ENCODE measurements at regions not wholly inside any gene's neighbourhood (a gene's known extent, or its start where the extent isn't known, plus 50 kb on each side); places are given as distances from the start of the nearest gene placed in this dataset.
A peak's percentile ranks its signal among the peaks of the same experiment; 100 is the strongest.

DNA sequence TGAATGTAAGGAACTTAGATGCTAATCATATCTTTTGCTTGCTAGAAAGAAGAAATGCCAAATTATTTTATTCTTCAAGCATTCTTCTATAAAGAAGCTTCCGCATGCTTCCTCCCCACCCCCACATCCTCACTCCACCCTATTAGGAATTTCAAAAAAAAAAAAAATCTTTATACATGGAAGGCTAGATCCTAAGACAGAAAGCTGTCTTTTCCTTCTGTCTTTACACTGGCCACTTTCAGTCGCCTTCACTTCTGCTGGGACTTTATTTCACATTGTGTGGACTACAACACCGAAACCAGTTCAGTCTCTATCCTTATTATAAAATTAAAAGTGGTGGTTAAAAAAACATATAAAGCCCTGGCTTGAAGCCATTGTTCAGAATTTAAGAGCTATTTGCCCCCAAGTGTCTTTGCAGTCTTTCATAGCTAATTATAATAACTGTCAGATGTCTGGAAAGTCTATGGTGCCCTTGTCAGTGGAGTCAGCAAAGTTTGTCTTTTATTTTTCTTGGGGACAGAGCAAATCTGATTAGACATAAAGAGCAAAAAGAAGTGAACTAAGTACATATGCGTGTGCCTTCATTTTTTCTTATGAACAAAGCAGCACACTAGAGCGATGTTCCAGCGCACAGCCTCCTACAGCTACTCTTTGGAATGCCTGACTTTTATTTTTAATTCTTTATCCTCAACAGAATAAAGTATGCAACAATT is 297.7 kb downstream of the PTPRC start:
- H3K9ac ChIP-seq (ENCODE audit: low read length): peak overlapping the region; percentile 65
- 0 out of 2 replicates have a peak, but pooled peaks cover 4% of the 10 kb centered on the region for H3K9me3 ChIP-seq (ENCODE audit: insufficient read depth, low read length)
- H3K4me3 ChIP-seq (ENCODE audit: low read length): peak overlapping the region; percentile 80
- H3K27me3 ChIP-seq (ENCODE audit: low read depth, low read length): no peaks in the 10 kb centered on the region
- peaks cover 3% of the 10 kb centered on the region for H3K36me3 ChIP-seq (replicated peaks; ENCODE audit: low read depth, low read length)
- peaks cover 55% of the 10 kb centered on the region for H3K79me2 ChIP-seq (ENCODE audit: low read length)
- H3K4me2 ChIP-seq (ENCODE audit: low read length): peak overlapping the region; percentile 89
- no peaks in the 10 kb centered on the region for H4K20me1 ChIP-seq (ENCODE audit: insufficient read depth, low read length)
- TF ChIP-seq EZH2phosphoT487 (IDR thresholded peaks at IDR 0.05; ENCODE audit: low read depth): no peak
- TF ChIP-seq, protein P1, sequence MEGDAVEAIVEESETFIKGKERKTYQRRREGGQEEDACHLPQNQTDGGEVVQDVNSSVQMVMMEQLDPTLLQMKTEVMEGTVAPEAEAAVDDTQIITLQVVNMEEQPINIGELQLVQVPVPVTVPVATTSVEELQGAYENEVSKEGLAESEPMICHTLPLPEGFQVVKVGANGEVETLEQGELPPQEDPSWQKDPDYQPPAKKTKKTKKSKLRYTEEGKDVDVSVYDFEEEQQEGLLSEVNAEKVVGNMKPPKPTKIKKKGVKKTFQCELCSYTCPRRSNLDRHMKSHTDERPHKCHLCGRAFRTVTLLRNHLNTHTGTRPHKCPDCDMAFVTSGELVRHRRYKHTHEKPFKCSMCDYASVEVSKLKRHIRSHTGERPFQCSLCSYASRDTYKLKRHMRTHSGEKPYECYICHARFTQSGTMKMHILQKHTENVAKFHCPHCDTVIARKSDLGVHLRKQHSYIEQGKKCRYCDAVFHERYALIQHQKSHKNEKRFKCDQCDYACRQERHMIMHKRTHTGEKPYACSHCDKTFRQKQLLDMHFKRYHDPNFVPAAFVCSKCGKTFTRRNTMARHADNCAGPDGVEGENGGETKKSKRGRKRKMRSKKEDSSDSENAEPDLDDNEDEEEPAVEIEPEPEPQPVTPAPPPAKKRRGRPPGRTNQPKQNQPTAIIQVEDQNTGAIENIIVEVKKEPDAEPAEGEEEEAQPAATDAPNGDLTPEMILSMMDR (IDR thresholded peaks at IDR 0.05; ENCODE audit: low read depth, low read length): no peak
- peak overlapping the region; percentile 19; the same call in 1 of the 2 replicates for H2AFZ ChIP-seq (ENCODE audit: low read depth, low read length)
- peak overlapping the region; percentile 65 for H3K27ac ChIP-seq (ENCODE audit: low read length)
- H3K4me1 ChIP-seq (ENCODE audit: low read length): peaks cover 41% of the 10 kb centered on the region

DNA sequence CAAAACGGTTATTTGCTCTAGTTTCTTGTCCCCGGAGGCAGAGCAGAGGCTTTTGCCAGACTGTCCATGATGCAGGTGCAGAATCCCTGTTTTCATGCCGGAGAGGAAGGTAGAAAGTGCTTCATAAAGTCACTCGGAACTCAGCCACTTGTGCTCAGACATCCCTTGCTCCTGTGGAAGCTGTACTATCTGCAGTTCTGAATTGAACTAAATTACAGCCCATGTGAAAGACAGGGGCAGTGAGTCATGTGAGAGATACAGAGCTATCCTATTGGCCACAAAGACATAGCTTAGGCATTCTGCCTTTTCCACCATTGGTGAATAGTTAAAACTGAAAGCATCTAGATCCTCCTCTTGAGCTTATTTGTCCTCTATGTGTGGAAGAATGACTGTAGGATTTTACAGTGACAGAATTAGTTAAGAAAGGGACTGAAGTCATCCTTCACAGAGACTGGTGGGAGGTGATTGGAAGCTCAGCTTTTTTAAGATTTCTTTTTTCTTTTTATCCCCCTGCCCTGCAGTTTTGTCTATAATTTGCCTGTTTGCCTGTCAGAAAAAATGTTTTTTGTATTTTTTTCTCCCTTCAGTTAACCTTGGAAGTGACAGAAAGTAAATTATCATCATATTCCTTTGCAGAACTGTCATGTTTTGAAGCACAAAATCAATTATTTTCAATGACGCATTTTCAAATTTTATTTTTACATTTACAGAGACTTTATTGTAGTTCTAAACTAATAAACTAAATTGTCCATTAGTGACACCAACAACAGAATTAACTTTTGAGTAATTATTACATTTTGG is 298.6 kb downstream of the PTPRC start:
- Histone ChIP-seq H3K79me2 (ENCODE audit: low read length) (peaks cover 46% of the 10 kb centered on the region), H3K4me2 (ENCODE audit: low read length) (peak overlapping the region; percentile 89), H4K20me1 (ENCODE audit: insufficient read depth, low read length) (no peaks in the 10 kb centered on the region), H3K9ac (ENCODE audit: low read length) (peak overlapping the region; percentile 65), H3K9me3 (ENCODE audit: insufficient read depth, low read length) (0 out of 2 replicates have a peak, but pooled peaks cover 4% of the 10 kb centered on the region), H3K36me3 (replicated peaks; ENCODE audit: low read depth, low read length) (peaks cover 3% of the 10 kb centered on the region), H3K4me3 (ENCODE audit: low read length) (peak overlapping the region; percentile 80), H3K27ac (ENCODE audit: low read length) (peak overlapping the region; percentile 65), H2AFZ (ENCODE audit: low read depth, low read length) (peak overlapping the region; percentile 75), H3K27me3 (ENCODE audit: low read depth, low read length) (no peaks in the 10 kb centered on the region), H3K4me1 (ENCODE audit: low read length) (peaks cover 38% of the 10 kb centered on the region)
- TF ChIP-seq, protein P1 (IDR thresholded peaks at IDR 0.05; ENCODE audit: low read depth, low read length): no peak
- TF ChIP-seq EZH2phosphoT487 (IDR thresholded peaks at IDR 0.05; ENCODE audit: low read depth): no peak

DNA sequence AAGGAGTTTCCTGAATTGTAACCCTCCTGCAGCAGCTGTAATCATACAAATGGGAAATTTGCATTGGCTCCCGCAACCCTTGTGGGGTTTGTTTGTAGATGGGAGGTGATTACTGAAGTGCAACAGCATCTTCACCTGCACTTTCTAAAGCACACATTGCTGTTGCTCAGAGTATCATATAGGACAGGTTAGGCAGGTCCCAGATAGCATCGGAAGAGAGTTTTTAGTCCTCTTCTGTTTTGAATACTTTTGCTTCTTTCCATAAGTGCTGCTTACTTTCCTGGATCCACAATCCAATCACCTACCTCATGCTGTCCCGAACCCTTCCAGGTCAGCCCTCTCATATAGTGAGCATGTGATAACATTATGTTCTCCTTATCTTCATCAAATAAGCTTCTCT is 300.4 kb downstream of the PTPRC start:
- TF ChIP-seq EZH2phosphoT487 (IDR thresholded peaks at IDR 0.05; ENCODE audit: low read depth): no peak
- TF ChIP-seq, protein P1 (IDR thresholded peaks at IDR 0.05; ENCODE audit: low read depth, low read length): no peak
- Histone ChIP-seq H4K20me1 (ENCODE audit: insufficient read depth, low read length) (no peaks in the 10 kb centered on the region), H3K4me3 (ENCODE audit: low read length) (no peak overlapping the region), H3K36me3 (replicated peaks; ENCODE audit: low read depth, low read length) (no peaks in the 10 kb centered on the region), H3K79me2 (ENCODE audit: low read length) (peaks cover 29% of the 10 kb centered on the region), H3K27ac (ENCODE audit: low read length) (no peak overlapping the region), H3K27me3 (ENCODE audit: low read depth, low read length) (no peaks in the 10 kb centered on the region), H3K9me3 (ENCODE audit: insufficient read depth, low read length) (0 out of 2 replicates have a peak, but pooled peaks cover 4% of the 10 kb centered on the region), H3K4me2 (ENCODE audit: low read length) (no peak overlapping the region), H2AFZ (ENCODE audit: low read depth, low read length) (no peak overlapping the region), H3K4me1 (ENCODE audit: low read length) (peaks cover 25% of the 10 kb centered on the region), H3K9ac (ENCODE audit: low read length) (no peak overlapping the region)

DNA sequence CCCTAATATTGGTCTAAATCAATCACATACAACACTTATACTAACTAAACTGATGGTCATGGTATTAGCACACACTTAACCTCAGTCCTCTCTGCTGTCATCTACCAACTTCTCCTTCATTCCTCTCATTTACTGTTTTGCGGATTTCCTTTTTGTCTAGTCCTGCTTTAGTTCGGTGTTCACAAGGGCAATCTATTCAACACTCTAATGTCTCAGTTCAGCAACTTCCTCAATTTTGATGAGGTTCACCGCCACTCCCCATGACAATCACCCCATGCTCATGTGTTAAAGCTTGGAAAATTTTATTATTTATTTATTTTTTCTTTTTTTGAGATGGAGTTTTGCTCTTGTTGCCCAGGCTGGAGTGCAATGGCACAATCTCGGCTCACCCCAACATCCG is 301.1 kb downstream of the PTPRC start:
- Histone ChIP-seq H4K20me1 (ENCODE audit: insufficient read depth, low read length) (no peaks in the 10 kb centered on the region), H3K79me2 (ENCODE audit: low read length) (peaks cover 22% of the 10 kb centered on the region), H3K9me3 (ENCODE audit: insufficient read depth, low read length) (0 out of 2 replicates have a peak, but pooled peaks cover 4% of the 10 kb centered on the region), H3K9ac (ENCODE audit: low read length) (no peak overlapping the region), H3K4me2 (ENCODE audit: low read length) (no peak overlapping the region), H3K36me3 (replicated peaks; ENCODE audit: low read depth, low read length) (no peaks in the 10 kb centered on the region), H3K27ac (ENCODE audit: low read length) (no peak overlapping the region), H3K27me3 (ENCODE audit: low read depth, low read length) (no peaks in the 10 kb centered on the region), H3K4me3 (ENCODE audit: low read length) (no peak overlapping the region), H3K4me1 (ENCODE audit: low read length) (peaks cover 18% of the 10 kb centered on the region), H2AFZ (ENCODE audit: low read depth, low read length) (no peak overlapping the region)
- TF ChIP-seq, protein P1 (IDR thresholded peaks at IDR 0.05; ENCODE audit: low read depth, low read length): no peak
- TF ChIP-seq EZH2phosphoT487 (IDR thresholded peaks at IDR 0.05; ENCODE audit: low read depth): no peak

Data from OCI-LY3 (cell line).